ENCODE measurements at regions not wholly inside any gene's neighbourhood (a gene's known extent, or its start where the extent isn't known, plus 50 kb on each side); places are given as distances from the start of the nearest gene placed in this dataset.

DNA sequence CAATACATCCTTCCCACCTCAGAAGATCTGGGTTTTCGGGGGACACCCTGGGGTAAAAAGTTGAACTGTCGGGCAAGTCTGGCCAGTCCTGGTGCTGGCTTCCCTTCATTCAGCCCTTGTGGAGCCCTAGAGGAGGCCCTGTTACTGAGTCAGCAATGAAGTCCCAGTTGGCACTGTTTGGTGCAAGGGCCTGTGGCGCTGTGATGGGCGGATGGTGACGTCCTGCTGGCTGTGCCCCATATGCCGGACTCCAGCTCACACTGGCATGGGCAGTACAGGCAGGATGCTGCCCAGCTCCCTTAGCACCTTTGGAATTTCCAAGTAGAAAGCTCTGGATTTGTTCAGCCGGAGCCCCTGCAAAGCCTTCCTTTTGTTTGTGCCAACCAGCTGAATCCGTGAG lies 186.2 kb upstream of the PMEPA1 start:
- TF ChIP-seq, protein P1, sequence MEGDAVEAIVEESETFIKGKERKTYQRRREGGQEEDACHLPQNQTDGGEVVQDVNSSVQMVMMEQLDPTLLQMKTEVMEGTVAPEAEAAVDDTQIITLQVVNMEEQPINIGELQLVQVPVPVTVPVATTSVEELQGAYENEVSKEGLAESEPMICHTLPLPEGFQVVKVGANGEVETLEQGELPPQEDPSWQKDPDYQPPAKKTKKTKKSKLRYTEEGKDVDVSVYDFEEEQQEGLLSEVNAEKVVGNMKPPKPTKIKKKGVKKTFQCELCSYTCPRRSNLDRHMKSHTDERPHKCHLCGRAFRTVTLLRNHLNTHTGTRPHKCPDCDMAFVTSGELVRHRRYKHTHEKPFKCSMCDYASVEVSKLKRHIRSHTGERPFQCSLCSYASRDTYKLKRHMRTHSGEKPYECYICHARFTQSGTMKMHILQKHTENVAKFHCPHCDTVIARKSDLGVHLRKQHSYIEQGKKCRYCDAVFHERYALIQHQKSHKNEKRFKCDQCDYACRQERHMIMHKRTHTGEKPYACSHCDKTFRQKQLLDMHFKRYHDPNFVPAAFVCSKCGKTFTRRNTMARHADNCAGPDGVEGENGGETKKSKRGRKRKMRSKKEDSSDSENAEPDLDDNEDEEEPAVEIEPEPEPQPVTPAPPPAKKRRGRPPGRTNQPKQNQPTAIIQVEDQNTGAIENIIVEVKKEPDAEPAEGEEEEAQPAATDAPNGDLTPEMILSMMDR (conservative IDR thresholded peaks at IDR 0.05; ENCODE audit: low read depth, low read length), result no peak
- no peak for TF ChIP-seq EZH2 (IDR thresholded peaks at IDR 0.05; ENCODE audit: low read length, unreplicated experiment)
